ENCODE measurements at regions not wholly inside any gene's neighbourhood (a gene's known extent, or its start where the extent isn't known, plus 50 kb on each side); places are given as distances from the start of the nearest gene placed in this dataset.
"Not testable (repeated sequence)": the region's sequence is repeated elsewhere in the genome, so short reads cannot be mapped to it uniquely, and the experiment has no call there.

GRCh38 chr2:122697415-122697814 is 942.0 kb downstream of the TSN start:
- Histone ChIP-seq H3K27ac (no peak overlapping the region), H3K9me3 (replicated peaks) (no peaks in the 10 kb centered on the region), H3K4me3 (no peak overlapping the region), H3K36me3 (no peaks in the 10 kb centered on the region), H3K4me1 (replicated peaks) (no peaks in the 10 kb centered on the region), H3K27me3 (replicated peaks) (no peaks in the 10 kb centered on the region)
- no peak for DNase-seq (ENCODE audit: low read depth in 1 of 2, low spot score in 2 of 2)

GRCh38 chr2:122703676-122704075 is 948.2 kb downstream of the TSN start:
- H3K9me3 ChIP-seq (replicated peaks), result no peaks in the 10 kb centered on the region
- DNase-seq (ENCODE audit: low read depth in 1 of 2, low spot score in 2 of 2), result no peak
- no peak overlapping the region for H3K27ac ChIP-seq
- H3K4me3 ChIP-seq, result no peak overlapping the region
- H3K36me3 ChIP-seq, result no peaks in the 10 kb centered on the region
- H3K27me3 ChIP-seq (replicated peaks), result no peaks in the 10 kb centered on the region
- H3K4me1 ChIP-seq (replicated peaks), result no peaks in the 10 kb centered on the region

GRCh38 chr2:122704109-122704563 is 948.7 kb downstream of the TSN start:
- no peaks in the 10 kb centered on the region for H3K27me3 ChIP-seq (replicated peaks)
- H3K36me3 ChIP-seq, result no peaks in the 10 kb centered on the region
- DNase-seq (ENCODE audit: low read depth in 1 of 2, low spot score in 2 of 2), result no peak
- no peaks in the 10 kb centered on the region for H3K4me1 ChIP-seq (replicated peaks)
- H3K9me3 ChIP-seq (replicated peaks), result no peaks in the 10 kb centered on the region
- H3K4me3 ChIP-seq, result no peak overlapping the region
- H3K27ac ChIP-seq, result no peak overlapping the region

GRCh38 chr2:122705746-122706145 is 950.3 kb downstream of the TSN start:
- no peaks in the 10 kb centered on the region for H3K36me3 ChIP-seq
- H3K27me3 ChIP-seq (replicated peaks), result no peaks in the 10 kb centered on the region
- H3K9me3 ChIP-seq (replicated peaks), result no peaks in the 10 kb centered on the region; the same call in 1 of the 2 replicates
- no peak overlapping the region for H3K27ac ChIP-seq
- no peak for DNase-seq (ENCODE audit: low read depth in 1 of 2, low spot score in 2 of 2)
- H3K4me3 ChIP-seq, result no peak overlapping the region
- H3K4me1 ChIP-seq (replicated peaks), result no peaks in the 10 kb centered on the region

- Histone ChIP-seq H3K36me3 (no peaks in the 10 kb centered on the region), H3K4me3 (no peak overlapping the region), H3K27me3 (replicated peaks) (no peaks in the 10 kb centered on the region), H3K9me3 (replicated peaks) (no peaks in the 10 kb centered on the region; the same call in 1 of the 2 replicates), H3K4me1 (replicated peaks) (no peaks in the 10 kb centered on the region), H3K27ac (no peak overlapping the region)
- no peak for DNase-seq (ENCODE audit: low read depth in 1 of 2, low spot score in 2 of 2)
Observed at GRCh38 chr2:122706757-122707223, 951.3 kb downstream of the TSN start.

GRCh38 chr2:122707224-122707824 is 951.9 kb downstream of the TSN start:
- Histone ChIP-seq H3K36me3 (no peaks in the 10 kb centered on the region), H3K4me1 (replicated peaks) (no peaks in the 10 kb centered on the region), H3K27ac (no peak overlapping the region), H3K9me3 (replicated peaks) (no peaks in the 10 kb centered on the region; the same call in 1 of the 2 replicates), H3K4me3 (no peak overlapping the region), H3K27me3 (replicated peaks) (no peaks in the 10 kb centered on the region)
- no peak for DNase-seq (ENCODE audit: low read depth in 1 of 2, low spot score in 2 of 2)

- Histone ChIP-seq H3K27me3 (replicated peaks) (no peaks in the 10 kb centered on the region), H3K4me3 (no peak overlapping the region), H3K27ac (no peak overlapping the region), H3K9me3 (replicated peaks) (no peaks in the 10 kb centered on the region; the same call in 1 of the 2 replicates), H3K36me3 (no peaks in the 10 kb centered on the region), H3K4me1 (replicated peaks) (no peaks in the 10 kb centered on the region)
- DNase-seq (ENCODE audit: low read depth in 1 of 2, low spot score in 2 of 2), result no peak
Observed at GRCh38 chr2:122710049-122710448, 954.6 kb downstream of the TSN start.

GRCh38 chr2:122713800-122714199 is 958.3 kb downstream of the TSN start:
- no peaks in the 10 kb centered on the region; the same call in 1 of the 2 replicates for H3K9me3 ChIP-seq (replicated peaks)
- no peaks in the 10 kb centered on the region for H3K36me3 ChIP-seq
- no peak overlapping the region for H3K27ac ChIP-seq
- no peak for DNase-seq (ENCODE audit: low read depth in 1 of 2, low spot score in 2 of 2)
- H3K4me1 ChIP-seq (replicated peaks), result no peaks in the 10 kb centered on the region
- H3K4me3 ChIP-seq, result no peak overlapping the region
- no peaks in the 10 kb centered on the region for H3K27me3 ChIP-seq (replicated peaks)

GRCh38 chr2:122720822-122721221 is 965.4 kb downstream of the TSN start:
- H3K27ac ChIP-seq; H3K27me3 ChIP-seq (replicated peaks); DNase-seq (ENCODE audit: low read depth in 1 of 2, low spot score in 2 of 2); H3K4me3 ChIP-seq; H3K9me3 ChIP-seq (replicated peaks); H3K36me3 ChIP-seq; H3K4me1 ChIP-seq (replicated peaks): not testable (repeated sequence)

- Histone ChIP-seq H3K36me3 (no peaks in the 10 kb centered on the region), H3K9me3 (replicated peaks) (no peaks in the 10 kb centered on the region; the same call in 1 of the 2 replicates), H3K4me1 (replicated peaks) (no peaks in the 10 kb centered on the region), H3K4me3 (no peak overlapping the region), H3K27ac (no peak overlapping the region), H3K27me3 (replicated peaks) (no peaks in the 10 kb centered on the region)
- DNase-seq (ENCODE audit: low read depth in 1 of 2, low spot score in 2 of 2), result no peak
Observed at GRCh38 chr2:122734766-122735424, 979.4 kb downstream of the TSN start.

GRCh38 chr2:122736279-122736678 is 980.8 kb downstream of the TSN start:
- no peak for DNase-seq (ENCODE audit: low read depth in 1 of 2, low spot score in 2 of 2)

GRCh38 chr2:122737429-122738077 is 982.1 kb downstream of the TSN start:
- no peak for DNase-seq (ENCODE audit: low read depth in 1 of 2, low spot score in 2 of 2)
- Histone ChIP-seq H3K4me1 (replicated peaks) (no peaks in the 10 kb centered on the region), H3K9me3 (replicated peaks) (no peaks in the 10 kb centered on the region; the same call in 1 of the 2 replicates), H3K36me3 (no peaks in the 10 kb centered on the region), H3K27ac (no peak overlapping the region), H3K27me3 (replicated peaks) (no peaks in the 10 kb centered on the region), H3K4me3 (no peak overlapping the region)

More at GRCh38 chr2:122736279-122736678, 980.8 kb downstream of the TSN start:
- Histone ChIP-seq H3K4me1 (replicated peaks) (no peaks in the 10 kb centered on the region), H3K27me3 (replicated peaks) (no peaks in the 10 kb centered on the region), H3K4me3 (no peak overlapping the region), H3K27ac (no peak overlapping the region), H3K9me3 (replicated peaks) (no peaks in the 10 kb centered on the region; the same call in 1 of the 2 replicates), H3K36me3 (no peaks in the 10 kb centered on the region)

GRCh38 chr2:122739732-122740593 is 984.5 kb downstream of the TSN start:
- Histone ChIP-seq H3K27ac (no peak overlapping the region), H3K9me3 (replicated peaks) (no peaks in the 10 kb centered on the region; the same call in 1 of the 2 replicates), H3K4me3 (no peak overlapping the region), H3K27me3 (replicated peaks) (no peaks in the 10 kb centered on the region; the same call in 1 of the 2 replicates), H3K36me3 (no peaks in the 10 kb centered on the region), H3K4me1 (replicated peaks) (no peaks in the 10 kb centered on the region)
- no peak for DNase-seq (ENCODE audit: low read depth in 1 of 2, low spot score in 2 of 2)

Measured in SJSA1 (cell line).